ENCODE measurements at regions not wholly inside any gene's neighbourhood (a gene's known extent, or its start where the extent isn't known, plus 50 kb on each side); places are given as distances from the start of the nearest gene placed in this dataset.

- TF ChIP-seq CTCF (IDR thresholded peaks at IDR 0.05; ENCODE audit: poor library complexity, severe bottlenecking), result no peak
Observed at GRCh38 chr3:177610262-177610661, 413.0 kb upstream of the TBL1XR1 start (continued).

- no peak for TF ChIP-seq TAF1 (IDR thresholded peaks at IDR 0.05; ENCODE audit: low read depth)
- no peak for TF ChIP-seq MXI1 (conservative IDR thresholded peaks at IDR 0.05; ENCODE audit: poor library complexity, severe bottlenecking)
- no peak for TF ChIP-seq EZH2 (IDR thresholded peaks at IDR 0.05; ENCODE audit: borderline replicate concordance, insufficient read depth, low read length, poor library complexity, severe bottlenecking)
- TF ChIP-seq POLR2AphosphoS5 (IDR thresholded peaks at IDR 0.05), result no peak
- no peak for TF ChIP-seq EP300 (conservative IDR thresholded peaks at IDR 0.05; ENCODE audit: poor library complexity, severe bottlenecking)
- no peak for TF ChIP-seq REST (IDR thresholded peaks at IDR 0.05; ENCODE audit: borderline replicate concordance)
- TF ChIP-seq SMC3 (conservative IDR thresholded peaks at IDR 0.05; ENCODE audit: poor library complexity), result no peak
- Histone ChIP-seq H4K20me1 (ENCODE audit: insufficient read depth) (no peaks in the 10 kb centered on the region), H3K4me2 (ENCODE audit: low read length) (no peak overlapping the region), H3F3A (ENCODE audit: insufficient read depth, low read length, poor library complexity, severe bottlenecking) (no peaks in the 10 kb centered on the region), H3K9me2 (ENCODE audit: insufficient read depth, low read length) (no peaks in the 10 kb centered on the region), H3K36me3 (ENCODE audit: insufficient read depth, low read length) (no peaks in the 10 kb centered on the region), H3K27me3 (ENCODE audit: insufficient read depth, low read depth, low read length) (no peaks in the 10 kb centered on the region), H3K9me3 (ENCODE audit: low read length) (no peaks in the 10 kb centered on the region), H2AFZ (ENCODE audit: low read depth, low read length) (no peak overlapping the region), H3K9ac (ENCODE audit: low read length) (no peak overlapping the region), H3K79me2 (replicated peaks; ENCODE audit: insufficient read depth, low read length) (no peaks in the 10 kb centered on the region), H3K27ac (ENCODE audit: low read length) (no peak overlapping the region), H3K4me3 (ENCODE audit: low read length) (no peak overlapping the region)
Observed at GRCh38 chr3:177610686-177611633, 413.7 kb upstream of the TBL1XR1 start.

- no peaks in the 10 kb centered on the region for H3K9me3 ChIP-seq (ENCODE audit: low read length)
- H3F3A ChIP-seq (ENCODE audit: insufficient read depth, low read length, poor library complexity, severe bottlenecking), result no peaks in the 10 kb centered on the region
- H3K36me3 ChIP-seq (ENCODE audit: insufficient read depth, low read length), result no peaks in the 10 kb centered on the region
- no peak overlapping the region for H3K9ac ChIP-seq (ENCODE audit: low read length)
- no peaks in the 10 kb centered on the region for H3K27me3 ChIP-seq (ENCODE audit: insufficient read depth, low read depth, low read length)
- H3K79me2 ChIP-seq (replicated peaks; ENCODE audit: insufficient read depth, low read length), result no peaks in the 10 kb centered on the region
- H3K27ac ChIP-seq (ENCODE audit: low read length), result no peak overlapping the region
- no peaks in the 10 kb centered on the region for H4K20me1 ChIP-seq (ENCODE audit: insufficient read depth)
- H3K4me2 ChIP-seq (ENCODE audit: low read length), result no peak overlapping the region
- TF ChIP-seq REST (IDR thresholded peaks at IDR 0.05; ENCODE audit: borderline replicate concordance) (no peak), TAF1 (IDR thresholded peaks at IDR 0.05; ENCODE audit: low read depth) (no peak), CTCF (IDR thresholded peaks at IDR 0.05; ENCODE audit: poor library complexity, severe bottlenecking) (no peak), SMC3 (conservative IDR thresholded peaks at IDR 0.05; ENCODE audit: poor library complexity) (no peak), EZH2 (IDR thresholded peaks at IDR 0.05; ENCODE audit: borderline replicate concordance, insufficient read depth, low read length, poor library complexity, severe bottlenecking) (no peak), POLR2AphosphoS5 (IDR thresholded peaks at IDR 0.05) (no peak), RAD21 (conservative IDR thresholded peaks at IDR 0.05) (no peak), EP300 (conservative IDR thresholded peaks at IDR 0.05; ENCODE audit: poor library complexity, severe bottlenecking) (no peak), MXI1 (conservative IDR thresholded peaks at IDR 0.05; ENCODE audit: poor library complexity, severe bottlenecking) (no peak)
- H2AFZ ChIP-seq (ENCODE audit: low read depth, low read length), result no peak overlapping the region
- no peak overlapping the region for H3K4me3 ChIP-seq (ENCODE audit: low read length)
- no peaks in the 10 kb centered on the region for H3K9me2 ChIP-seq (ENCODE audit: insufficient read depth, low read length)
Observed at GRCh38 chr3:177611752-177612334, 414.6 kb upstream of the TBL1XR1 start.

Measured in neural cell (in vitro differentiated cells).